ENCODE measurements at regions not wholly inside any gene's neighbourhood (a gene's known extent, or its start where the extent isn't known, plus 50 kb on each side); places are given as distances from the start of the nearest gene placed in this dataset.

DNA sequence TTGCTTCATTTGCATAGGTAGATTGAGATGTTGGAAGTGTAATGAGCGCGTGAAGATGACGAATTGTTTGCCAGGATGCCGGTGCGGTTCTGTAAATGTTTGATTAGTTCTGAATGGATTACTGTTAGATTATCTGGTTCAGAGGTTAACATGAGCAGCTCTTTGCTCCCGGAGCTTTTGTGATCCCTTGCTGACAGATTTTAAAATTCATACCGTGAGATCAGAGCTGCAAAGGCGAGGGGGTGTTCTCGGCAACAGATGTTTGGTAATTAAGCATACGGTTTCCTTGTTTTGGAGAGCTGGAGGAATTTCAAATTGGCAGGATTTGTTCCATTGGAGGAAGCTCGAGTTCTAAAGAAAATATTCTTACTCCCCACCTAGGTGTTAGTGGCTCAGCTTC, 237.8 kb upstream of the GPR26 start:
- TF ChIP-seq CBX8 (IDR thresholded peaks at IDR 0.05) (peak; percentile 74; the same call in 1 of the 2 replicates), CHD2 (IDR thresholded peaks at IDR 0.05; ENCODE audit: low read length, partially characterized antibody) (no peak)
- TF ChIP-seq, protein P1, sequence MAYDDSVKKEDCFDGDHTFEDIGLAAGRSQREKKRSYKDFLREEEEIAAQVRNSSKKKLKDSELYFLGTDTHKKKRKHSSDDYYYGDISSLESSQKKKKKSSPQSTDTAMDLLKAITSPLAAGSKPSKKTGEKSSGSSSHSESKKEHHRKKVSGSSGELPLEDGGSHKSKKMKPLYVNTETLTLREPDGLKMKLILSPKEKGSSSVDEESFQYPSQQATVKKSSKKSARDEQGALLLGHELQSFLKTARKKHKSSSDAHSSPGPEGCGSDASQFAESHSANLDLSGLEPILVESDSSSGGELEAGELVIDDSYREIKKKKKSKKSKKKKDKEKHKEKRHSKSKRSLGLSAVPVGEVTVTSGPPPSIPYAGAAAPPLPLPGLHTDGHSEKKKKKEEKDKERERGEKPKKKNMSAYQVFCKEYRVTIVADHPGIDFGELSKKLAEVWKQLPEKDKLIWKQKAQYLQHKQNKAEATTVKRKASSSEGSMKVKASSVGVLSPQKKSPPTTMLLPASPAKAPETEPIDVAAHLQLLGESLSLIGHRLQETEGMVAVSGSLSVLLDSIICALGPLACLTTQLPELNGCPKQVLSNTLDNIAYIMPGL (CRISPR knock-in tag; IDR thresholded peaks at IDR 0.05; ENCODE audit: borderline replicate concordance), result no peak
- DNase-seq (ENCODE audit: low read depth in 1 of 2, low spot score in 1 of 2), result no peak

GRCh38 chr10:123429706-123430221, 236.4 kb upstream of the GPR26 start:
- Histone ChIP-seq H3K4me3 (no peak overlapping the region), H3K4me2 (no peak overlapping the region), H3K27ac (no peak overlapping the region), H3K4me1 (no peaks in the 10 kb centered on the region), H3K9me3 (no peaks in the 10 kb centered on the region)
- POLR2A ChIA-PET, result interaction anchor here (0.6 kb wide), 1 partner anchor 8 kb away, joined by 3 read pairs; no protein-coding TSS in a partner anchor
- CTCF ChIA-PET, result interaction anchor here (1.2 kb wide), 1 partner anchor 15 kb away, joined by 3 read pairs; no protein-coding TSS in a partner anchor
- TF ChIP-seq NFE2L2 (conservative IDR thresholded peaks at IDR 0.05; ENCODE audit: low read length) (no peak), HEYL (CRISPR knock-in tag; IDR thresholded peaks at IDR 0.05) (no peak), KDM5A (IDR thresholded peaks at IDR 0.05) (no peak), ATOH8 (CRISPR knock-in tag; IDR thresholded peaks at IDR 0.05; ENCODE audit: low read depth) (no peak), CBX8 (IDR thresholded peaks at IDR 0.05) (no peak), POLR2A (IDR thresholded peaks at IDR 0.05; ENCODE audit: low read length) (no peak), SMC3 (IDR thresholded peaks at IDR 0.05) (no peak), GATA3 (IDR thresholded peaks at IDR 0.05; ENCODE audit: borderline replicate concordance) (no peak), BCL3 (IDR thresholded peaks at IDR 0.05) (no peak), NR3C1 (IDR thresholded peaks at IDR 0.05) (no peak), ESRRA (IDR thresholded peaks at IDR 0.05; ENCODE audit: borderline replicate concordance, low read length) (no peak), MAX (IDR thresholded peaks at IDR 0.05) (no peak), FOSL2 (IDR thresholded peaks at IDR 0.05) (no peak), FOSL2 (CRISPR knock-in tag; IDR thresholded peaks at IDR 0.05) (no peak), ZSCAN20 (CRISPR knock-in tag; IDR thresholded peaks at IDR 0.05) (no peak), CHD2 (IDR thresholded peaks at IDR 0.05; ENCODE audit: low read length, partially characterized antibody) (no peak), MYC (IDR thresholded peaks at IDR 0.05; ENCODE audit: borderline replicate concordance, low read length) (no peak), ZNF302 (CRISPR knock-in tag; IDR thresholded peaks at IDR 0.05) (no peak), RAD21 (conservative IDR thresholded peaks at IDR 0.05 in 1 of 2, IDR thresholded peaks at IDR 0.05 in 1 of 2) (no peak)
- TF ChIP-seq, protein P1 (CRISPR knock-in tag; IDR thresholded peaks at IDR 0.05; ENCODE audit: borderline replicate concordance), result no peak
- WGBS (ENCODE audit: missing lambda C conversion rate), result 54% methylated on average over 14 of the region's 14 CpGs
- no peak for ATAC-seq
- FAIRE-seq, result no peak
- DNase-seq (ENCODE audit: low read depth in 1 of 2, low spot score in 1 of 2), result no peak

More for the DNA sequence above, 237.8 kb upstream of the GPR26 start:
- Histone ChIP-seq H3K4me1 (no peaks in the 10 kb centered on the region), H3K9me3 (no peaks in the 10 kb centered on the region), H3K4me3 (no peak overlapping the region), H3K27ac (no peak overlapping the region), H3K4me2 (no peak overlapping the region)
- POLR2A ChIA-PET, result no interaction called here
- ATAC-seq, result no peak
- 6% methylated on average over 11 of the region's 11 CpGs for WGBS (ENCODE audit: missing lambda C conversion rate)
- CTCF ChIA-PET, result interaction anchor here (1.1 to 1.5 kb wide), 3 partner anchors 8 to 50 kb away, joined by 3 to 5 read pairs (median 3); no protein-coding TSS in a partner anchor
- FAIRE-seq, result no peak
